Activated B cell treated with CpG ODN at 0.5 μM for 24 hours (primary cell): ENCODE measurements at regions not wholly inside any gene's neighbourhood (a gene's known extent, or its start where the extent isn't known, plus 50 kb on each side); places are given as distances from the start of the nearest gene placed in this dataset.

Experiments
- ATAC-seq: fragments of 200-7000 bp; cut with Tn5 transposase; one replicate; pipeline ENCODE4 v1.10.0; 2021; ENCODE audit warnings: low read depth, mild to moderate bottlenecking, moderate library complexity
- CTCF ChIA-PET: fragments of 350-600 bp; sonication (Branson Sonifier 250); formaldehyde crosslinking; loops from one replicate; lab custom pipeline; 2021; ENCODE audit warnings: antibody characterized with exemption; lab: Charles Lee
- POLR2A ChIA-PET: fragments of 350-600 bp; sonication (Branson Sonifier 250); formaldehyde crosslinking; loops from one replicate; lab custom pipeline; 2021; ENCODE audit warnings: antibody characterized with exemption; lab: Charles Lee
- DNase-seq: peaks from one replicate; pipeline ENCODE4 v3.0.0; 2022
- H3K27ac Mint-ChIP-seq: one replicate; pipeline ENCODE4 v1.8.0; 2020; ENCODE audit warnings: mixed read lengths
- H3K27me3 Mint-ChIP-seq: one replicate; pipeline ENCODE4 v1.8.0; 2021; ENCODE audit warnings: mixed read lengths
- H3K36me3 Mint-ChIP-seq: one replicate; pipeline ENCODE4 v1.8.0; 2021; ENCODE audit warnings: low read depth, mixed read lengths
- H3K4me1 Mint-ChIP-seq: one replicate; pipeline ENCODE4 v1.8.0; 2021; ENCODE audit warnings: mixed read lengths
- H3K4me3 Mint-ChIP-seq: one replicate; pipeline ENCODE4 v1.8.0; 2020; ENCODE audit warnings: mild to moderate bottlenecking, mixed read lengths
- H3K9me3 Mint-ChIP-seq: one replicate; pipeline ENCODE4 v1.8.0; 2020; ENCODE audit warnings: mixed read lengths
- CTCF ChIP-seq: fragments of 200-600 bp; IDR thresholded peaks from one replicate; pipeline ENCODE4 v1.8.0; 2022; ENCODE audit warnings: antibody characterized with exemption, mild to moderate bottlenecking
- intact Hi-C: fragments of 100-400 bp; cut with micrococcal nuclease; formaldehyde crosslinking; loops from one replicate; pipeline ENCODE4 v1.15.1; 2024

- POLR2A ChIA-PET = no interaction called here
- H3K4me1 Mint-ChIP-seq = no peaks in the 10 kb centered on the region
- intact Hi-C loops = no loop called here
These were observed 57.5 kb upstream of the GREB1L start for GRCh38 chr18:21184396-21184996.

GRCh38 chr18:21187886-21188285 lies 54.1 kb upstream of the GREB1L start:
- H3K36me3 Mint-ChIP-seq = no peaks in the 10 kb centered on the region
- intact Hi-C loops = no loop called here
- H3K9me3 Mint-ChIP-seq = no peaks in the 10 kb centered on the region
- no peaks in the 10 kb centered on the region for H3K4me1 Mint-ChIP-seq
- no peak overlapping the region for H3K4me3 Mint-ChIP-seq
- POLR2A ChIA-PET = no interaction called here
- no peak for TF ChIP-seq CTCF
- H3K27ac Mint-ChIP-seq = no peak overlapping the region
- DNase-seq (no peak), ATAC-seq (no peak)
- CTCF ChIA-PET = interaction anchor here (0.8 to 1.1 kb wide), 2 partner anchors 8 to 19 kb away, joined by 3 to 5 read pairs; no protein-coding TSS in a partner anchor
- peaks cover 2% of the 10 kb centered on the region for H3K27me3 Mint-ChIP-seq

More at GRCh38 chr18:21184396-21184996, 57.5 kb upstream of the GREB1L start:
- Mint-ChIP-seq H3K36me3 (no peaks in the 10 kb centered on the region), H3K9me3 (no peaks in the 10 kb centered on the region), H3K27ac (no peak overlapping the region), H3K4me3 (no peak overlapping the region), H3K27me3 (no peaks in the 10 kb centered on the region)
- CTCF ChIA-PET = interaction anchor here (1.0 kb wide), 1 partner anchor 10 kb away, joined by 3 read pairs; no protein-coding TSS in a partner anchor
- DNase-seq (no peak), ATAC-seq (no peak)
- no peak for TF ChIP-seq CTCF

GRCh38 chr18:21191596-21192307 lies 50.3 kb upstream of the GREB1L start:
- ChIA-PET POLR2A (no interaction called here), CTCF (interaction anchor here (1.3 kb wide), 2 partner anchors 10 to 13 kb away, joined by 4 to 7 read pairs; no protein-coding TSS in a partner anchor)
- H3K9me3 Mint-ChIP-seq = no peaks in the 10 kb centered on the region
- no peak for TF ChIP-seq CTCF
- no peaks in the 10 kb centered on the region for H3K4me1 Mint-ChIP-seq
- no peaks in the 10 kb centered on the region for H3K36me3 Mint-ChIP-seq
- peaks cover 5% of the 10 kb centered on the region for H3K27me3 Mint-ChIP-seq
- DNase-seq (no peak), ATAC-seq (no peak)
- intact Hi-C loops = no loop called here
- H3K27ac Mint-ChIP-seq = no peak overlapping the region
- no peak overlapping the region for H3K4me3 Mint-ChIP-seq
